PC-3 (cell line): ENCODE measurements at regions not wholly inside any gene's neighbourhood (a gene's known extent, or its start where the extent isn't known, plus 50 kb on each side); places are given as distances from the start of the nearest gene placed in this dataset.

ENCODE experiments used
- ATAC-seq: fragments of 200-7000 bp; cut with Tn5 transposase; 2 replicates; pipeline ENCODE4 v1.9.1; 2020; ENCODE audit warnings: mild to moderate bottlenecking, moderate library complexity
- BruUV-seq: library from RNA; stranded (reverse); fragments of 400-500 nt; replicated peaks from 2 replicates; lab custom pipeline; 2021; lab: Mats Ljungman, UMichigan
- CTCF ChIA-PET: fragments of 300-600 bp; sonication (Branson Sonifier 250); formaldehyde crosslinking; loops from one replicate; lab custom pipeline; 2022; ENCODE audit warnings: antibody characterized with exemption; lab: Charles Lee
- POLR2A ChIA-PET: fragments of 300-600 bp; sonication (Branson Sonifier 250); formaldehyde crosslinking; loops from one replicate; lab custom pipeline; 2022; ENCODE audit warnings: antibody characterized with exemption; ENCODE audit not compliant: unreplicated experiment; lab: Charles Lee
- DNase-seq: peaks from one replicate; pipeline ENCODE4 v3.0.0-alpha.2; 2015
- H2AFZ ChIP-seq: fragments of 300-600 bp; sonication (generic); 2 replicates; pipeline ENCODE4 v1.6.0; 2016; ENCODE audit warnings: antibody characterized with exemption, low read length
- H3F3A ChIP-seq: fragments of 300-600 bp; sonication (generic); one replicate; pipeline ENCODE4 v1.6.0; 2017; ENCODE audit warnings: antibody characterized with exemption, low read length, control low read depth, mild to moderate bottlenecking; ENCODE audit not compliant: unreplicated experiment
- H3K27ac ChIP-seq: fragments of 300-600 bp; sonication (generic); 2 replicates; pipeline ENCODE4 v1.5.1; 2016; ENCODE audit warnings: mild to moderate bottlenecking, low read length
- H3K27me3 ChIP-seq: fragments of 300-600 bp; sonication (generic); 2 replicates; pipeline ENCODE4 v1.6.1; 2016; ENCODE audit warnings: low read length, mixed read lengths
- H3K36me3 ChIP-seq: fragments of 300-600 bp; sonication (generic); 2 replicates; pipeline ENCODE4 v1.6.1; 2016; ENCODE audit warnings: low read depth, mixed run types, low read length, mixed read lengths
- H3K4me1 ChIP-seq: fragments of 300-600 bp; sonication (generic); 2 replicates; pipeline ENCODE4 v1.5.1; 2016; ENCODE audit warnings: low read length; ENCODE audit not compliant: insufficient read depth
- H3K4me2 ChIP-seq: fragments of 300-600 bp; sonication (generic); 2 replicates; pipeline ENCODE4 v1.6.0; 2016; ENCODE audit warnings: low read length
- H3K4me3 ChIP-seq: fragments of 300-600 bp; sonication (generic); 2 replicates; pipeline ENCODE4 v1.5.1; 2016; ENCODE audit warnings: mild to moderate bottlenecking, low read length, mixed read lengths
- H3K79me2 ChIP-seq: fragments of 300-600 bp; sonication (generic); 2 replicates; pipeline ENCODE4 v1.6.1; 2017; ENCODE audit warnings: low read length, mixed read lengths
- H3K9ac ChIP-seq: fragments of 300-600 bp; sonication (generic); 2 replicates; pipeline ENCODE4 v1.6.0; 2016; ENCODE audit warnings: mild to moderate bottlenecking, low read length
- H3K9me2 ChIP-seq: fragments of 300-600 bp; sonication (generic); replicated peaks from 2 replicates; pipeline ENCODE4 v1.6.1; 2016; ENCODE audit warnings: mixed run types, low read length, mixed read lengths
- H3K9me3 ChIP-seq: fragments of 300-600 bp; sonication (generic); 2 replicates; pipeline ENCODE4 v1.6.1; 2016; ENCODE audit warnings: low read length, mixed read lengths
- H4K20me1 ChIP-seq: fragments of 300-600 bp; sonication (generic); 2 replicates; pipeline ENCODE4 v1.6.1; 2016; ENCODE audit warnings: low read length, mixed read lengths
- CTCF ChIP-seq: fragments of 300-600 bp; sonication (generic); conservative IDR thresholded peaks from 2 replicates; pipeline ENCODE4 v1.5.1; 2017; ENCODE audit warnings: antibody characterized with exemption, low read depth, mild to moderate bottlenecking, low read length
- EZH2 ChIP-seq: fragments of 300-600 bp; sonication (generic); IDR thresholded peaks from one replicate; pipeline ENCODE4 v1.6.1; 2017; ENCODE audit warnings: antibody characterized with exemption, mild to moderate bottlenecking, low read length; ENCODE audit not compliant: unreplicated experiment
- EZH2phosphoT487 ChIP-seq: fragments of 300-600 bp; sonication (generic); IDR thresholded peaks from 2 replicates; pipeline ENCODE4 v1.6.1; 2018; ENCODE audit warnings: mild to moderate bottlenecking, antibody characterized with exemption, low read length, borderline replicate concordance
- intact Hi-C: fragments of 100-400 bp; cut with micrococcal nuclease; formaldehyde crosslinking; loops from 2 replicates; pipeline ENCODE4 v1.9.0; 2023

GRCh38 chr11:23181022-23181807, 320.9 kb upstream of the CCDC179 start:
- no peaks in the 10 kb centered on the region for H3K4me1 ChIP-seq
- BruUV-seq: no TSS peak

GRCh38 chr11:23192256-23192655, 332.0 kb upstream of the CCDC179 start:
- TF ChIP-seq EZH2phosphoT487 (no peak), EZH2 (no peak), CTCF (no peak)
- no peaks in the 10 kb centered on the region for H3K4me1 ChIP-seq
- no peak overlapping the region for H3K4me3 ChIP-seq
- H3K4me2 ChIP-seq: no peak overlapping the region
- H3K9ac ChIP-seq: no peak overlapping the region
- no peaks in the 10 kb centered on the region for H3K9me3 ChIP-seq
- H3F3A ChIP-seq: no peaks in the 10 kb centered on the region
- ChIA-PET CTCF (no interaction called here), POLR2A (no interaction called here)
- intact Hi-C loops: no loop called here
- no peaks in the 10 kb centered on the region for H3K36me3 ChIP-seq
- H4K20me1 ChIP-seq: no peaks in the 10 kb centered on the region
- BruUV-seq: no TSS peak
- H2AFZ ChIP-seq: no peak overlapping the region
- H3K9me2 ChIP-seq: no peaks in the 10 kb centered on the region
- no peak overlapping the region for H3K27ac ChIP-seq
- no peaks in the 10 kb centered on the region for H3K79me2 ChIP-seq
- no peak for DNase-seq
- H3K27me3 ChIP-seq: no peaks in the 10 kb centered on the region
- no peak for ATAC-seq

More at GRCh38 chr11:23181022-23181807, 320.9 kb upstream of the CCDC179 start:
- no peaks in the 10 kb centered on the region for H3K79me2 ChIP-seq
- H3F3A ChIP-seq: no peaks in the 10 kb centered on the region
- no peak overlapping the region for H3K9ac ChIP-seq
- no peaks in the 10 kb centered on the region for H3K9me3 ChIP-seq
- no peak overlapping the region for H2AFZ ChIP-seq
- intact Hi-C loops: no loop called here
- no peaks in the 10 kb centered on the region for H4K20me1 ChIP-seq
- no peak overlapping the region for H3K4me3 ChIP-seq
- H3K27ac ChIP-seq: no peak overlapping the region
- no peaks in the 10 kb centered on the region for H3K27me3 ChIP-seq
- H3K4me2 ChIP-seq: no peak overlapping the region
- no peaks in the 10 kb centered on the region for H3K9me2 ChIP-seq
- no peaks in the 10 kb centered on the region for H3K36me3 ChIP-seq
- no peak for ATAC-seq
- no peak for DNase-seq
- ChIA-PET CTCF (no interaction called here), POLR2A (no interaction called here)
- TF ChIP-seq EZH2 (no peak), CTCF (no peak), EZH2phosphoT487 (no peak)

- intact Hi-C loops: no loop called here
- no peaks in the 10 kb centered on the region for H3K27me3 ChIP-seq
- ChIA-PET CTCF (interaction anchor here (0.6 kb wide), 1 partner anchor 150 kb away, joined by 3 read pairs; no protein-coding TSS in a partner anchor), POLR2A (no interaction called here)
- TF ChIP-seq EZH2 (no peak), EZH2phosphoT487 (no peak), CTCF (no peak)
- no peaks in the 10 kb centered on the region for H3F3A ChIP-seq
- H3K9me3 ChIP-seq: no peaks in the 10 kb centered on the region
- peaks cover 24% of the 10 kb centered on the region for H3K4me1 ChIP-seq
- no peak overlapping the region for H3K4me3 ChIP-seq
- BruUV-seq: no TSS peak
- H3K9me2 ChIP-seq: no peaks in the 10 kb centered on the region
- no peak overlapping the region for H3K27ac ChIP-seq
- H4K20me1 ChIP-seq: no peaks in the 10 kb centered on the region
- no peak overlapping the region for H2AFZ ChIP-seq
- no peaks in the 10 kb centered on the region for H3K36me3 ChIP-seq
- H3K9ac ChIP-seq: no peak overlapping the region
- no peak for ATAC-seq
- no peaks in the 10 kb centered on the region for H3K79me2 ChIP-seq
- DNase-seq: no peak
- no peak overlapping the region for H3K4me2 ChIP-seq
Observed at GRCh38 chr11:23201936-23202522, 341.8 kb upstream of the CCDC179 start.
